ENCODE measurements at regions not wholly inside any gene's neighbourhood (a gene's known extent, or its start where the extent isn't known, plus 50 kb on each side); places are given as distances from the start of the nearest gene placed in this dataset.

- Mint-ChIP-seq H3K9me3 (peaks cover 6% of the 10 kb centered on the region), H3K4me1 (peaks cover 18% of the 10 kb centered on the region), H3K36me3 (peaks cover 5% of the 10 kb centered on the region), H3K27ac (no peak overlapping the region), H3K4me3 (no peak overlapping the region), H3K27me3 (ENCODE audit: low read depth) (peaks cover 28% of the 10 kb centered on the region)
- TF ChIP-seq, protein P1, sequence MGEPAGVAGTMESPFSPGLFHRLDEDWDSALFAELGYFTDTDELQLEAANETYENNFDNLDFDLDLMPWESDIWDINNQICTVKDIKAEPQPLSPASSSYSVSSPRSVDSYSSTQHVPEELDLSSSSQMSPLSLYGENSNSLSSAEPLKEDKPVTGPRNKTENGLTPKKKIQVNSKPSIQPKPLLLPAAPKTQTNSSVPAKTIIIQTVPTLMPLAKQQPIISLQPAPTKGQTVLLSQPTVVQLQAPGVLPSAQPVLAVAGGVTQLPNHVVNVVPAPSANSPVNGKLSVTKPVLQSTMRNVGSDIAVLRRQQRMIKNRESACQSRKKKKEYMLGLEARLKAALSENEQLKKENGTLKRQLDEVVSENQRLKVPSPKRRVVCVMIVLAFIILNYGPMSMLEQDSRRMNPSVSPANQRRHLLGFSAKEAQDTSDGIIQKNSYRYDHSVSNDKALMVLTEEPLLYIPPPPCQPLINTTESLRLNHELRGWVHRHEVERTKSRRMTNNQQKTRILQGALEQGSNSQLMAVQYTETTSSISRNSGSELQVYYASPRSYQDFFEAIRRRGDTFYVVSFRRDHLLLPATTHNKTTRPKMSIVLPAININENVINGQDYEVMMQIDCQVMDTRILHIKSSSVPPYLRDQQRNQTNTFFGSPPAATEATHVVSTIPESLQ (CRISPR knock-in tag; IDR thresholded peaks at IDR 0.05): no peak
- TF ChIP-seq FOXK1 (CRISPR knock-in tag; IDR thresholded peaks at IDR 0.05): no peak
- no peak for TF ChIP-seq ZNF416 (CRISPR knock-in tag; IDR thresholded peaks at IDR 0.05)
- ATAC-seq (no peak), DNase-seq (ENCODE audit: low spot score) (no peak)
- POLR2A ChIA-PET: no interaction called here
- CTCF ChIA-PET: no interaction called here
These were observed 132.2 kb downstream of the DHX35 start for GRCh38 chr20:39094391-39094790.

GRCh38 chr20:39092733-39093410 lies 130.7 kb downstream of the DHX35 start:
- H3K4me1 Mint-ChIP-seq: peaks cover 18% of the 10 kb centered on the region
- peaks cover 28% of the 10 kb centered on the region for H3K27me3 Mint-ChIP-seq (ENCODE audit: low read depth)
- CTCF ChIA-PET: no interaction called here

More at GRCh38 chr20:39092733-39093410, 130.7 kb downstream of the DHX35 start:
- POLR2A ChIA-PET: no interaction called here
- peaks cover 11% of the 10 kb centered on the region for H3K36me3 Mint-ChIP-seq
- TF ChIP-seq, protein P2, sequence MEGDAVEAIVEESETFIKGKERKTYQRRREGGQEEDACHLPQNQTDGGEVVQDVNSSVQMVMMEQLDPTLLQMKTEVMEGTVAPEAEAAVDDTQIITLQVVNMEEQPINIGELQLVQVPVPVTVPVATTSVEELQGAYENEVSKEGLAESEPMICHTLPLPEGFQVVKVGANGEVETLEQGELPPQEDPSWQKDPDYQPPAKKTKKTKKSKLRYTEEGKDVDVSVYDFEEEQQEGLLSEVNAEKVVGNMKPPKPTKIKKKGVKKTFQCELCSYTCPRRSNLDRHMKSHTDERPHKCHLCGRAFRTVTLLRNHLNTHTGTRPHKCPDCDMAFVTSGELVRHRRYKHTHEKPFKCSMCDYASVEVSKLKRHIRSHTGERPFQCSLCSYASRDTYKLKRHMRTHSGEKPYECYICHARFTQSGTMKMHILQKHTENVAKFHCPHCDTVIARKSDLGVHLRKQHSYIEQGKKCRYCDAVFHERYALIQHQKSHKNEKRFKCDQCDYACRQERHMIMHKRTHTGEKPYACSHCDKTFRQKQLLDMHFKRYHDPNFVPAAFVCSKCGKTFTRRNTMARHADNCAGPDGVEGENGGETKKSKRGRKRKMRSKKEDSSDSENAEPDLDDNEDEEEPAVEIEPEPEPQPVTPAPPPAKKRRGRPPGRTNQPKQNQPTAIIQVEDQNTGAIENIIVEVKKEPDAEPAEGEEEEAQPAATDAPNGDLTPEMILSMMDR (IDR thresholded peaks at IDR 0.05): no peak
- TF ChIP-seq ATF2 (CRISPR knock-in tag; IDR thresholded peaks at IDR 0.05; ENCODE audit: borderline replicate concordance, low read depth) (no peak), ZNF425 (CRISPR knock-in tag; conservative IDR thresholded peaks at IDR 0.05) (no peak), HMGA2 (CRISPR knock-in tag; IDR thresholded peaks at IDR 0.05) (no peak), TEAD4 (CRISPR knock-in tag; IDR thresholded peaks at IDR 0.05) (no peak), FOXP4 (CRISPR knock-in tag; IDR thresholded peaks at IDR 0.05) (no peak), STAT6 (CRISPR knock-in tag; conservative IDR thresholded peaks at IDR 0.05; ENCODE audit: low read depth) (no peak)
- TF ChIP-seq, protein P3, sequence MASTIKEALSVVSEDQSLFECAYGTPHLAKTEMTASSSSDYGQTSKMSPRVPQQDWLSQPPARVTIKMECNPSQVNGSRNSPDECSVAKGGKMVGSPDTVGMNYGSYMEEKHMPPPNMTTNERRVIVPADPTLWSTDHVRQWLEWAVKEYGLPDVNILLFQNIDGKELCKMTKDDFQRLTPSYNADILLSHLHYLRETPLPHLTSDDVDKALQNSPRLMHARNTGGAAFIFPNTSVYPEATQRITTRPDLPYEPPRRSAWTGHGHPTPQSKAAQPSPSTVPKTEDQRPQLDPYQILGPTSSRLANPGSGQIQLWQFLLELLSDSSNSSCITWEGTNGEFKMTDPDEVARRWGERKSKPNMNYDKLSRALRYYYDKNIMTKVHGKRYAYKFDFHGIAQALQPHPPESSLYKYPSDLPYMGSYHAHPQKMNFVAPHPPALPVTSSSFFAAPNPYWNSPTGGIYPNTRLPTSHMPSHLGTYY (CRISPR knock-in tag; IDR thresholded peaks at IDR 0.05): no peak
- H3K27ac Mint-ChIP-seq: no peak overlapping the region
- H3K4me3 Mint-ChIP-seq: no peak overlapping the region
- ATAC-seq (no peak), DNase-seq (ENCODE audit: low spot score) (no peak)
- H3K9me3 Mint-ChIP-seq: peaks cover 12% of the 10 kb centered on the region

Data from WTC11 (cell line).